WTC11 (cell line): ENCODE measurements at regions not wholly inside any gene's neighbourhood (a gene's known extent, or its start where the extent isn't known, plus 50 kb on each side); places are given as distances from the start of the nearest gene placed in this dataset.

Experiments used
- ATAC-seq: fragments of 200-7000 bp; cut with Tn5 transposase; 2 replicates; pipeline ENCODE4 v1.10.0; 2021; ENCODE audit warnings: mild to moderate bottlenecking, moderate library complexity
- CTCF ChIA-PET: fragments of 300-600 bp; sonication (Branson Sonifier 250); formaldehyde crosslinking; loops from one replicate; lab custom pipeline; 2021; ENCODE audit warnings: antibody characterized with exemption; lab: Charles Lee
- POLR2A ChIA-PET: fragments of 350-600 bp; sonication (Branson Sonifier 250); formaldehyde crosslinking; loops from one replicate; lab custom pipeline; 2021; ENCODE audit warnings: antibody characterized with exemption; lab: Charles Lee
- DNase-seq: peaks from one replicate; pipeline ENCODE4 v3.0.0; 2021; ENCODE audit warnings: low spot score
- H3K27ac Mint-ChIP-seq: 2 replicates; pipeline ENCODE4 v1.8.0; 2021; ENCODE audit warnings: mixed read lengths
- H3K27me3 Mint-ChIP-seq: 2 replicates; pipeline ENCODE4 v1.8.0; 2021; ENCODE audit warnings: low read depth, mild to moderate bottlenecking, moderate library complexity, mixed read lengths
- H3K36me3 Mint-ChIP-seq: 2 replicates; pipeline ENCODE4 v1.8.0; 2021; ENCODE audit warnings: mixed read lengths
- H3K4me1 Mint-ChIP-seq: 2 replicates; pipeline ENCODE4 v1.8.0; 2022; ENCODE audit warnings: mixed read lengths
- H3K4me3 Mint-ChIP-seq: 2 replicates; pipeline ENCODE4 v1.8.0; 2021; ENCODE audit warnings: mild to moderate bottlenecking, moderate library complexity, mixed read lengths
- H3K9me3 Mint-ChIP-seq: 2 replicates; pipeline ENCODE4 v1.8.0; 2021; ENCODE audit warnings: mixed read lengths
- IRF2 ChIP-seq: sonication (generic); formaldehyde crosslinking; IDR thresholded peaks from 2 replicates; pipeline ENCODE4 v1.8.0; 2022; ENCODE audit warnings: low read depth, missing genetic modification reagents, borderline replicate concordance
- JUN ChIP-seq: sonication (generic); formaldehyde crosslinking; IDR thresholded peaks from 2 replicates; pipeline ENCODE4 v1.8.0; 2023; ENCODE audit warnings: mild to moderate bottlenecking, missing genetic modification reagents
- NFATC4 ChIP-seq: fragments of 250-450 bp; sonication (Bioruptor Pico); IDR thresholded peaks from 2 replicates; pipeline ENCODE4 v1.9.0; 2021; ENCODE audit warnings: mild to moderate bottlenecking
- RELA ChIP-seq: sonication (generic); formaldehyde crosslinking; IDR thresholded peaks from 2 replicates; pipeline ENCODE4 v1.8.1; 2022; ENCODE audit warnings: missing genetic modification reagents, mild to moderate bottlenecking, borderline replicate concordance
- SMAD3 ChIP-seq: sonication (generic); formaldehyde crosslinking; IDR thresholded peaks from 2 replicates; pipeline ENCODE4 v1.8.0; 2022; ENCODE audit warnings: missing genetic modification reagents, mild to moderate bottlenecking, borderline replicate concordance
- SMAD4 ChIP-seq: sonication (generic); formaldehyde crosslinking; IDR thresholded peaks from 2 replicates; pipeline ENCODE4 v1.8.0; 2022; ENCODE audit warnings: mild to moderate bottlenecking, missing genetic modification reagents
- SOX15 ChIP-seq: fragments of 250-450 bp; sonication (Bioruptor Pico); IDR thresholded peaks from 2 replicates; pipeline ENCODE4 v1.9.0; 2021; ENCODE audit warnings: mild to moderate bottlenecking
- TCF7 ChIP-seq: sonication (generic); formaldehyde crosslinking; IDR thresholded peaks from 2 replicates; pipeline ENCODE4 v1.8.0; 2022; ENCODE audit warnings: mild to moderate bottlenecking, low read depth, missing genetic modification reagents, moderate library complexity
- ZNF138 ChIP-seq: sonication (generic); formaldehyde crosslinking; conservative IDR thresholded peaks from 2 replicates; pipeline ENCODE4 v1.8.1; 2022; ENCODE audit warnings: mild to moderate bottlenecking, moderate library complexity, missing genetic modification reagents
- TF ChIP-seq, protein P1 (sequence below): sonication (generic); formaldehyde crosslinking; IDR thresholded peaks from 2 replicates; pipeline ENCODE4 v1.8.1; 2022; ENCODE audit warnings: mild to moderate bottlenecking, moderate library complexity, missing genetic modification reagents
- TF ChIP-seq, protein P2 (sequence below): sonication (generic); formaldehyde crosslinking; IDR thresholded peaks from 2 replicates; pipeline ENCODE4 v1.8.1; 2023; ENCODE audit warnings: mild to moderate bottlenecking, missing genetic modification reagents, moderate library complexity
- TF ChIP-seq, protein P3 (sequence below): sonication (generic); formaldehyde crosslinking; conservative IDR thresholded peaks from 2 replicates; pipeline ENCODE4 v1.8.1; 2023; ENCODE audit warnings: mild to moderate bottlenecking, low read depth, missing genetic modification reagents, moderate library complexity
- TF ChIP-seq, protein P4 (sequence below): fragments of 250-450 bp; sonication (Bioruptor Pico); IDR thresholded peaks from 2 replicates; pipeline ENCODE4 v1.9.0; 2021; ENCODE audit warnings: mild to moderate bottlenecking, borderline replicate concordance
- TF ChIP-seq, protein P5 (sequence below): sonication (generic); formaldehyde crosslinking; IDR thresholded peaks from 2 replicates; pipeline ENCODE4 v1.8.0; 2022; ENCODE audit warnings: missing genetic modification reagents
- TF ChIP-seq, protein P6 (sequence below): sonication (generic); formaldehyde crosslinking; IDR thresholded peaks from 2 replicates; pipeline ENCODE4 v1.8.0; 2022; ENCODE audit warnings: mild to moderate bottlenecking, missing genetic modification reagents
- TF ChIP-seq, protein P7 (sequence below): fragments of 250-450 bp; sonication (Bioruptor Pico); IDR thresholded peaks from 2 replicates; pipeline ENCODE4 v1.9.0; 2021; ENCODE audit warnings: moderate library complexity, mild to moderate bottlenecking, inconsistent platforms, borderline replicate concordance
- TF ChIP-seq, protein P8 (sequence below): sonication (generic); formaldehyde crosslinking; IDR thresholded peaks from 2 replicates; pipeline ENCODE4 v1.8.0; 2023; ENCODE audit warnings: missing genetic modification reagents
- TF ChIP-seq, protein P9 (sequence below): fragments of 250-450 bp; sonication (Bioruptor Pico); IDR thresholded peaks from 2 replicates; pipeline ENCODE4 v1.9.0; 2021; ENCODE audit warnings: mild to moderate bottlenecking

DNA sequence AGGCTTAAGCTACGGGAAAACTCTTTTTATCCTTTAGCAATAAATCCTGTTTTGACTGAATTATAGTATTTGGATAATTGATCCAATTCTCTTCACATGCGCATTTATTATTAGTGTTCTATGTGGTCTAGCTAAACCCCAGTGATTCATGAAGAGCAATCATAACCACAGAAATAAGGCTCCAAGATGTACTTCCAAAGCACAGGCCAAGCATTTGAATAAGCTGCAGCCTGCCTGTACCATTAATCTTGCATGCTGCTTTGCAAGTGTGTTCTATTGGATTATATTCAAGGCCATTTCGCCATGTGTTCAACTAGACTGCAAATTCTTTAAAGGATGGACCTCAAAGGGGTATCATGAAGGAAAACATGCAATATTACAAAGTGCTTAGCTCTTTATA, 385.2 kb upstream of the FAT1 start:
- TF ChIP-seq, protein P1, sequence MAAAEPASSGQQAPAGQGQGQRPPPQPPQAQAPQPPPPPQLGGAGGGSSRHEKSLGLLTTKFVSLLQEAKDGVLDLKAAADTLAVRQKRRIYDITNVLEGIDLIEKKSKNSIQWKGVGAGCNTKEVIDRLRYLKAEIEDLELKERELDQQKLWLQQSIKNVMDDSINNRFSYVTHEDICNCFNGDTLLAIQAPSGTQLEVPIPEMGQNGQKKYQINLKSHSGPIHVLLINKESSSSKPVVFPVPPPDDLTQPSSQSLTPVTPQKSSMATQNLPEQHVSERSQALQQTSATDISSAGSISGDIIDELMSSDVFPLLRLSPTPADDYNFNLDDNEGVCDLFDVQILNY (CRISPR knock-in tag), result no peak
- TF ChIP-seq, protein P2, sequence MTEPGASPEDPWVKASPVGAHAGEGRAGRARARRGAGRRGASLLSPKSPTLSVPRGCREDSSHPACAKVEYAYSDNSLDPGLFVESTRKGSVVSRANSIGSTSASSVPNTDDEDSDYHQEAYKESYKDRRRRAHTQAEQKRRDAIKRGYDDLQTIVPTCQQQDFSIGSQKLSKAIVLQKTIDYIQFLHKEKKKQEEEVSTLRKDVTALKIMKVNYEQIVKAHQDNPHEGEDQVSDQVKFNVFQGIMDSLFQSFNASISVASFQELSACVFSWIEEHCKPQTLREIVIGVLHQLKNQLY (CRISPR knock-in tag), result no peak
- TF ChIP-seq IRF2 (CRISPR knock-in tag) (no peak), SMAD4 (no peak), JUN (no peak), RELA (CRISPR knock-in tag) (no peak), SOX15 (CRISPR knock-in tag) (no peak), SMAD3 (CRISPR knock-in tag) (no peak), NFATC4 (CRISPR knock-in tag) (no peak), ZNF138 (no peak), TCF7 (CRISPR knock-in tag) (no peak)
- TF ChIP-seq, protein P3, sequence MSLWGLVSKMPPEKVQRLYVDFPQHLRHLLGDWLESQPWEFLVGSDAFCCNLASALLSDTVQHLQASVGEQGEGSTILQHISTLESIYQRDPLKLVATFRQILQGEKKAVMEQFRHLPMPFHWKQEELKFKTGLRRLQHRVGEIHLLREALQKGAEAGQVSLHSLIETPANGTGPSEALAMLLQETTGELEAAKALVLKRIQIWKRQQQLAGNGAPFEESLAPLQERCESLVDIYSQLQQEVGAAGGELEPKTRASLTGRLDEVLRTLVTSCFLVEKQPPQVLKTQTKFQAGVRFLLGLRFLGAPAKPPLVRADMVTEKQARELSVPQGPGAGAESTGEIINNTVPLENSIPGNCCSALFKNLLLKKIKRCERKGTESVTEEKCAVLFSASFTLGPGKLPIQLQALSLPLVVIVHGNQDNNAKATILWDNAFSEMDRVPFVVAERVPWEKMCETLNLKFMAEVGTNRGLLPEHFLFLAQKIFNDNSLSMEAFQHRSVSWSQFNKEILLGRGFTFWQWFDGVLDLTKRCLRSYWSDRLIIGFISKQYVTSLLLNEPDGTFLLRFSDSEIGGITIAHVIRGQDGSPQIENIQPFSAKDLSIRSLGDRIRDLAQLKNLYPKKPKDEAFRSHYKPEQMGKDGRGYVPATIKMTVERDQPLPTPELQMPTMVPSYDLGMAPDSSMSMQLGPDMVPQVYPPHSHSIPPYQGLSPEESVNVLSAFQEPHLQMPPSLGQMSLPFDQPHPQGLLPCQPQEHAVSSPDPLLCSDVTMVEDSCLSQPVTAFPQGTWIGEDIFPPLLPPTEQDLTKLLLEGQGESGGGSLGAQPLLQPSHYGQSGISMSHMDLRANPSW (CRISPR knock-in tag), result no peak
- TF ChIP-seq, protein P4, sequence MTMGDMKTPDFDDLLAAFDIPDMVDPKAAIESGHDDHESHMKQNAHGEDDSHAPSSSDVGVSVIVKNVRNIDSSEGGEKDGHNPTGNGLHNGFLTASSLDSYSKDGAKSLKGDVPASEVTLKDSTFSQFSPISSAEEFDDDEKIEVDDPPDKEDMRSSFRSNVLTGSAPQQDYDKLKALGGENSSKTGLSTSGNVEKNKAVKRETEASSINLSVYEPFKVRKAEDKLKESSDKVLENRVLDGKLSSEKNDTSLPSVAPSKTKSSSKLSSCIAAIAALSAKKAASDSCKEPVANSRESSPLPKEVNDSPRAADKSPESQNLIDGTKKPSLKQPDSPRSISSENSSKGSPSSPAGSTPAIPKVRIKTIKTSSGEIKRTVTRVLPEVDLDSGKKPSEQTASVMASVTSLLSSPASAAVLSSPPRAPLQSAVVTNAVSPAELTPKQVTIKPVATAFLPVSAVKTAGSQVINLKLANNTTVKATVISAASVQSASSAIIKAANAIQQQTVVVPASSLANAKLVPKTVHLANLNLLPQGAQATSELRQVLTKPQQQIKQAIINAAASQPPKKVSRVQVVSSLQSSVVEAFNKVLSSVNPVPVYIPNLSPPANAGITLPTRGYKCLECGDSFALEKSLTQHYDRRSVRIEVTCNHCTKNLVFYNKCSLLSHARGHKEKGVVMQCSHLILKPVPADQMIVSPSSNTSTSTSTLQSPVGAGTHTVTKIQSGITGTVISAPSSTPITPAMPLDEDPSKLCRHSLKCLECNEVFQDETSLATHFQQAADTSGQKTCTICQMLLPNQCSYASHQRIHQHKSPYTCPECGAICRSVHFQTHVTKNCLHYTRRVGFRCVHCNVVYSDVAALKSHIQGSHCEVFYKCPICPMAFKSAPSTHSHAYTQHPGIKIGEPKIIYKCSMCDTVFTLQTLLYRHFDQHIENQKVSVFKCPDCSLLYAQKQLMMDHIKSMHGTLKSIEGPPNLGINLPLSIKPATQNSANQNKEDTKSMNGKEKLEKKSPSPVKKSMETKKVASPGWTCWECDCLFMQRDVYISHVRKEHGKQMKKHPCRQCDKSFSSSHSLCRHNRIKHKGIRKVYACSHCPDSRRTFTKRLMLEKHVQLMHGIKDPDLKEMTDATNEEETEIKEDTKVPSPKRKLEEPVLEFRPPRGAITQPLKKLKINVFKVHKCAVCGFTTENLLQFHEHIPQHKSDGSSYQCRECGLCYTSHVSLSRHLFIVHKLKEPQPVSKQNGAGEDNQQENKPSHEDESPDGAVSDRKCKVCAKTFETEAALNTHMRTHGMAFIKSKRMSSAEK (CRISPR knock-in tag), result no peak
- TF ChIP-seq, protein P5, sequence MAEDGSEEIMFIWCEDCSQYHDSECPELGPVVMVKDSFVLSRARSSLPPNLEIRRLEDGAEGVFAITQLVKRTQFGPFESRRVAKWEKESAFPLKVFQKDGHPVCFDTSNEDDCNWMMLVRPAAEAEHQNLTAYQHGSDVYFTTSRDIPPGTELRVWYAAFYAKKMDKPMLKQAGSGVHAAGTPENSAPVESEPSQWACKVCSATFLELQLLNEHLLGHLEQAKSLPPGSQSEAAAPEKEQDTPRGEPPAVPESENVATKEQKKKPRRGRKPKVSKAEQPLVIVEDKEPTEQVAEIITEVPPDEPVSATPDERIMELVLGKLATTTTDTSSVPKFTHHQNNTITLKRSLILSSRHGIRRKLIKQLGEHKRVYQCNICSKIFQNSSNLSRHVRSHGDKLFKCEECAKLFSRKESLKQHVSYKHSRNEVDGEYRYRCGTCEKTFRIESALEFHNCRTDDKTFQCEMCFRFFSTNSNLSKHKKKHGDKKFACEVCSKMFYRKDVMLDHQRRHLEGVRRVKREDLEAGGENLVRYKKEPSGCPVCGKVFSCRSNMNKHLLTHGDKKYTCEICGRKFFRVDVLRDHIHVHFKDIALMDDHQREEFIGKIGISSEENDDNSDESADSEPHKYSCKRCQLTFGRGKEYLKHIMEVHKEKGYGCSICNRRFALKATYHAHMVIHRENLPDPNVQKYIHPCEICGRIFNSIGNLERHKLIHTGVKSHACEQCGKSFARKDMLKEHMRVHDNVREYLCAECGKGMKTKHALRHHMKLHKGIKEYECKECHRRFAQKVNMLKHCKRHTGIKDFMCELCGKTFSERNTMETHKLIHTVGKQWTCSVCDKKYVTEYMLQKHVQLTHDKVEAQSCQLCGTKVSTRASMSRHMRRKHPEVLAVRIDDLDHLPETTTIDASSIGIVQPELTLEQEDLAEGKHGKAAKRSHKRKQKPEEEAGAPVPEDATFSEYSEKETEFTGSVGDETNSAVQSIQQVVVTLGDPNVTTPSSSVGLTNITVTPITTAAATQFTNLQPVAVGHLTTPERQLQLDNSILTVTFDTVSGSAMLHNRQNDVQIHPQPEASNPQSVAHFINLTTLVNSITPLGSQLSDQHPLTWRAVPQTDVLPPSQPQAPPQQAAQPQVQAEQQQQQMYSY (CRISPR knock-in tag), result no peak
- TF ChIP-seq, protein P6, sequence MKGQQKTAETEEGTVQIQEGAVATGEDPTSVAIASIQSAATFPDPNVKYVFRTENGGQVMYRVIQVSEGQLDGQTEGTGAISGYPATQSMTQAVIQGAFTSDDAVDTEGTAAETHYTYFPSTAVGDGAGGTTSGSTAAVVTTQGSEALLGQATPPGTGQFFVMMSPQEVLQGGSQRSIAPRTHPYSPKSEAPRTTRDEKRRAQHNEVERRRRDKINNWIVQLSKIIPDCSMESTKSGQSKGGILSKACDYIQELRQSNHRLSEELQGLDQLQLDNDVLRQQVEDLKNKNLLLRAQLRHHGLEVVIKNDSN (CRISPR knock-in tag), result no peak
- TF ChIP-seq, protein P7, sequence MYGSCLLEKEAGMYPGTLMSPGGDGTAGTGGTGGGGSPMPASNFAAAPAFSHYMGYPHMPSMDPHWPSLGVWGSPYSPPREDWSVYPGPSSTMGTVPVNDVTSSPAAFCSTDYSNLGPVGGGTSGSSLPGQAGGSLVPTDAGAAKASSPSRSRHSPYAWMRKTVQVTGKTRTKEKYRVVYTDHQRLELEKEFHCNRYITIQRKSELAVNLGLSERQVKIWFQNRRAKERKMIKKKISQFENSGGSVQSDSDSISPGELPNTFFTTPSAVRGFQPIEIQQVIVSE (CRISPR knock-in tag), result no peak
- TF ChIP-seq, protein P8, sequence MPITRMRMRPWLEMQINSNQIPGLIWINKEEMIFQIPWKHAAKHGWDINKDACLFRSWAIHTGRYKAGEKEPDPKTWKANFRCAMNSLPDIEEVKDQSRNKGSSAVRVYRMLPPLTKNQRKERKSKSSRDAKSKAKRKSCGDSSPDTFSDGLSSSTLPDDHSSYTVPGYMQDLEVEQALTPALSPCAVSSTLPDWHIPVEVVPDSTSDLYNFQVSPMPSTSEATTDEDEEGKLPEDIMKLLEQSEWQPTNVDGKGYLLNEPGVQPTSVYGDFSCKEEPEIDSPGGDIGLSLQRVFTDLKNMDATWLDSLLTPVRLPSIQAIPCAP (CRISPR knock-in tag), result no peak
- TF ChIP-seq, protein P9, sequence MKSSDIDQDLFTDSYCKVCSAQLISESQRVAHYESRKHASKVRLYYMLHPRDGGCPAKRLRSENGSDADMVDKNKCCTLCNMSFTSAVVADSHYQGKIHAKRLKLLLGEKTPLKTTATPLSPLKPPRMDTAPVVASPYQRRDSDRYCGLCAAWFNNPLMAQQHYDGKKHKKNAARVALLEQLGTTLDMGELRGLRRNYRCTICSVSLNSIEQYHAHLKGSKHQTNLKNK (CRISPR knock-in tag), result no peak
- Mint-ChIP-seq H3K27me3 (no peaks in the 10 kb centered on the region), H3K27ac (no peak overlapping the region), H3K9me3 (no peaks in the 10 kb centered on the region), H3K4me1 (peaks cover 3% of the 10 kb centered on the region), H3K36me3 (no peaks in the 10 kb centered on the region), H3K4me3 (no peak overlapping the region)
- DNase-seq, result no peak
- ATAC-seq, result no peak
- ChIA-PET POLR2A (no interaction called here), CTCF (no interaction called here)
